ENCODE measurements at regions not wholly inside any gene's neighbourhood (a gene's known extent, or its start where the extent isn't known, plus 50 kb on each side); places are given as distances from the start of the nearest gene placed in this dataset.

DNA sequence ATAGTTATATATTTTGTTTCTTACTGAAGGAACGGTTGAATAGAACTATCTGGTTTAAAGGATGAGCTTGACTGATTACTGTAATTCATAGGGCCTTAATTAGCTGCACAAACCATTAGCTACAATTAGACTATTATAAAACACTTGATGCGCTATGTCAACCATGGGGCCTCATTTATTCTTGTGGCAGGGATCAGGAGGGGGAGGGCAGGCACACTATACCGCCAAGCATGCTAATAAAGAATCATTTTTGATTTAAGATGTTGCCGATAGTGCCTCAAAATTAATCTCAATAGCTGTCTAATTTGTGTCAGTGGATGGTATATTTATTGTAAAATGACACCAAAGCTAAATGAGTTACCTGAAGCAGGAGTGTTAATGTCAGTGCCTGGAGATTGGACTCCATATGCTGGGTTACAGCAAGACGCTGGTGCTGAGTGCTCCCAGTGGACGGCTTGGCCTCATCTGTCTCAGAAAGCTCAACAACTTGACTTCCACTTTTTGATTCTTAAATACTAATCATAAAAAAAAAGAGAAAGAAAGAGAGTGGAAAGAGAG lies 1007.0 kb upstream of the CELF4 start:
- TF ChIP-seq, protein P1, sequence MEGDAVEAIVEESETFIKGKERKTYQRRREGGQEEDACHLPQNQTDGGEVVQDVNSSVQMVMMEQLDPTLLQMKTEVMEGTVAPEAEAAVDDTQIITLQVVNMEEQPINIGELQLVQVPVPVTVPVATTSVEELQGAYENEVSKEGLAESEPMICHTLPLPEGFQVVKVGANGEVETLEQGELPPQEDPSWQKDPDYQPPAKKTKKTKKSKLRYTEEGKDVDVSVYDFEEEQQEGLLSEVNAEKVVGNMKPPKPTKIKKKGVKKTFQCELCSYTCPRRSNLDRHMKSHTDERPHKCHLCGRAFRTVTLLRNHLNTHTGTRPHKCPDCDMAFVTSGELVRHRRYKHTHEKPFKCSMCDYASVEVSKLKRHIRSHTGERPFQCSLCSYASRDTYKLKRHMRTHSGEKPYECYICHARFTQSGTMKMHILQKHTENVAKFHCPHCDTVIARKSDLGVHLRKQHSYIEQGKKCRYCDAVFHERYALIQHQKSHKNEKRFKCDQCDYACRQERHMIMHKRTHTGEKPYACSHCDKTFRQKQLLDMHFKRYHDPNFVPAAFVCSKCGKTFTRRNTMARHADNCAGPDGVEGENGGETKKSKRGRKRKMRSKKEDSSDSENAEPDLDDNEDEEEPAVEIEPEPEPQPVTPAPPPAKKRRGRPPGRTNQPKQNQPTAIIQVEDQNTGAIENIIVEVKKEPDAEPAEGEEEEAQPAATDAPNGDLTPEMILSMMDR (IDR thresholded peaks at IDR 0.05) = no peak
- TF ChIP-seq POLR2A (IDR thresholded peaks at IDR 0.05) = no peak

Measured in Peyer's patch (tissue), 4 donors.